ENCODE measurements at regions not wholly inside any gene's neighbourhood (a gene's known extent, or its start where the extent isn't known, plus 50 kb on each side); places are given as distances from the start of the nearest gene placed in this dataset.

GRCh38 chr15:81908111-81908510 is 137.7 kb downstream of the MEX3B start:
- Histone ChIP-seq H3K9ac (ENCODE audit: extremely low read depth, insufficient read length, low read length) (no peak overlapping the region), H2AFZ (ENCODE audit: low read length) (no peak overlapping the region), H3K4me1 (ENCODE audit: insufficient read depth, low read length) (no peaks in the 10 kb centered on the region; the same call in 1 of the 2 replicates), H3T11ph (ENCODE audit: low read length) (no peak overlapping the region), H3K56ac (ENCODE audit: insufficient read length, low read depth, low read length) (no peak overlapping the region), H3K4me2 (ENCODE audit: insufficient read depth, insufficient read length, low read length) (no peak overlapping the region), H3K27me3 (ENCODE audit: insufficient read depth, low read length) (no peaks in the 10 kb centered on the region), H4K5ac (ENCODE audit: insufficient read length, low read depth, low read length) (no peak overlapping the region), H4K20me1 (ENCODE audit: control insufficient read depth, insufficient read depth, insufficient read length) (no peaks in the 10 kb centered on the region), H3K27ac (ENCODE audit: insufficient read length, low read depth, low read length) (no peak overlapping the region), H3K79me1 (ENCODE audit: insufficient read depth, low read depth, low read length, poor library complexity, severe bottlenecking) (no peaks in the 10 kb centered on the region), H2BK120ac (ENCODE audit: low read depth, low read length, poor library complexity, severe bottlenecking) (no peak overlapping the region), H3K79me2 (ENCODE audit: insufficient read depth, low read length) (no peaks in the 10 kb centered on the region), H3K23me2 (ENCODE audit: insufficient read length, low read depth, low read length, poor library complexity, severe bottlenecking) (no peaks in the 10 kb centered on the region), H4K91ac (ENCODE audit: insufficient read length, low read depth, low read length) (no peak overlapping the region), H3K14ac (ENCODE audit: insufficient read depth, low read length) (no peak overlapping the region), H2BK15ac (ENCODE audit: low read depth, low read length) (no peak overlapping the region; the same call in 1 of the 2 replicates), H2BK20ac (ENCODE audit: low read depth, low read length, poor library complexity, severe bottlenecking) (no peak overlapping the region), H4K8ac (replicated peaks; ENCODE audit: insufficient read length, low read depth, low read length) (no peak overlapping the region), H3K23ac (ENCODE audit: insufficient read length, low read depth, low read length) (no peak overlapping the region), H2AK5ac (ENCODE audit: insufficient read length, low read length) (no peak overlapping the region), H3K9me3 (ENCODE audit: control insufficient read depth, low read depth, low read length) (no peaks in the 10 kb centered on the region), H3K18ac (ENCODE audit: insufficient read length, low read depth, low read length) (no peak overlapping the region), H2BK12ac (ENCODE audit: insufficient read length, low read depth, low read length) (no peak overlapping the region), H2BK5ac (ENCODE audit: insufficient read length, low read length) (no peak overlapping the region), H3K4ac (ENCODE audit: low read depth, low read length) (no peak overlapping the region)
- H3K27me3 Mint-ChIP-seq (ENCODE audit: low read depth): no peaks in the 10 kb centered on the region
- peaks cover 10 to 11% of the 10 kb centered on the region in 2 experiments; a peak in 3 of 4 replicates for H3K4me1 Mint-ChIP-seq
- no peak for TF ChIP-seq CTCF (conservative IDR thresholded peaks at IDR 0.05)
- H3K27ac Mint-ChIP-seq: no peak overlapping the region
- H3K36me3 Mint-ChIP-seq (ENCODE audit: insufficient read depth in 1 of 3, low read depth in 3 of 3): no peaks in the 10 kb centered on the region; a peak in 1 of 7 replicates
- DNase-seq: no peak
- no peaks in the 10 kb centered on the region for H3K9me3 Mint-ChIP-seq
- H3K4me3 Mint-ChIP-seq: no peak overlapping the region
- WGBS (ENCODE audit: extremely low coverage, insufficient read length, low lambda C conversion rate): no CpG with 5 or more reads among the region's 2 CpGs

Measured in H9 (cell line).